Esophagus muscularis mucosa (tissue), 4 donors: ENCODE measurements at regions not wholly inside any gene's neighbourhood (a gene's known extent, or its start where the extent isn't known, plus 50 kb on each side); places are given as distances from the start of the nearest gene placed in this dataset.

Experiments used
- CTCF ChIP-seq, 3 experiments: fragments of 200-600 bp in 2 of 3; fragments of 450-650 bp in 1 of 3; sonication (generic) in 2 of 3; IDR thresholded peaks; one replicate each; pipeline ENCODE4 v1.5.1; 2017 to 2019; ENCODE audit warnings: antibody characterized with exemption in 3 of 3, mild to moderate bottlenecking in 2 of 3, moderate library complexity in 1 of 3
- EP300 ChIP-seq: sonication (generic); formaldehyde crosslinking; IDR thresholded peaks from one replicate; pipeline ENCODE4 v1.6.1; 2017; ENCODE audit warnings: antibody characterized with exemption
- POLR2A ChIP-seq: fragments of 450-650 bp; IDR thresholded peaks from one replicate; pipeline ENCODE4 v1.6.1; 2017; ENCODE audit warnings: antibody characterized with exemption, moderate library complexity, mild to moderate bottlenecking, low read depth
- POLR2AphosphoS5 ChIP-seq, 2 donors: sonication (generic); formaldehyde crosslinking; IDR thresholded peaks; one replicate each; pipeline ENCODE4 v1.6.1; 2017; ENCODE audit warnings: antibody characterized with exemption in 2 of 2

- TF ChIP-seq CTCF (IDR thresholded peaks at IDR 0.05) (no peak), POLR2AphosphoS5 (IDR thresholded peaks at IDR 0.05) (no peak), POLR2A (no peak), EP300 (no peak)
Observed at GRCh38 chr3:90180543-90180942, 1073.1 kb downstream of the EPHA3 start.
